ENCODE measurements at regions not wholly inside any gene's neighbourhood (a gene's known extent, or its start where the extent isn't known, plus 50 kb on each side); places are given as distances from the start of the nearest gene placed in this dataset.

DNA sequence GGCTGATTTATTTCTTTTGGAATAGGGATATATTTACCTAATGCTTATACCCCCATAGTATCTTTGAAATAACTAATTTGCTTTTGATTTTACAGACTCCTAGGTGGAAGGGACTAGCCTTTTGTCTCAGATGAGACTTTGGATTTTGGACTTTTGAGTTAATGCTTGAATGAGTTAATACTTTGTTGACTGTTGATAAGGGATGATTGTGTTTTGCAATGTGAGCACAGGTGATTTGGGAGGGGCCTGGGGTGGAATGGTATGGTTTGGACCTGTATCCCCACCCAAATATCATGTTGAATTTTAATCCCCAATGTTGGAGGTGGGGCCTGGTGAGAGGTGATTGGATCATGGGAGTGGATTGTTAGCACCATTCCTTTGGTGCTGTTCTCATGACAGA lies 117.4 kb upstream of the ZC4H2 start:
- no peak for TF ChIP-seq CTCF (IDR thresholded peaks at IDR 0.05; ENCODE audit: low read length)
- no peak for TF ChIP-seq EZH2 (IDR thresholded peaks at IDR 0.05; ENCODE audit: borderline replicate concordance, low read length)
